Mucosa of descending colon (tissue), 3 donors: ENCODE measurements at regions not wholly inside any gene's neighbourhood (a gene's known extent, or its start where the extent isn't known, plus 50 kb on each side); places are given as distances from the start of the nearest gene placed in this dataset.

Experiments used
- ATAC-seq: fragments of 200-7000 bp; cut with Tn5 transposase; one replicate; pipeline ENCODE4 v1.9.1; 2020; ENCODE audit warnings: mild to moderate bottlenecking, moderate library complexity
- DNase-seq, 3 donors: peaks; one replicate each; pipeline ENCODE4 v3.0.0-alpha.2; 2020
- H3K36me3 ChIP-seq: fragments of 200-600 bp; one replicate; pipeline ENCODE4 v1.8.0; 2021; ENCODE audit warnings: low read depth, mild to moderate bottlenecking
- H3K4me1 ChIP-seq: fragments of 200-600 bp; one replicate; pipeline ENCODE4 v1.8.0; 2021; ENCODE audit warnings: low read depth, mild to moderate bottlenecking
- H3K4me3 ChIP-seq: fragments of 200-600 bp; one replicate; pipeline ENCODE4 v1.8.0; 2021; ENCODE audit warnings: mild to moderate bottlenecking
- H3K9me3 ChIP-seq: fragments of 200-600 bp; one replicate; pipeline ENCODE4 v1.8.0; 2021; ENCODE audit warnings: mild to moderate bottlenecking
- intact Hi-C, 2 donors: fragments of 100-400 bp; cut with DNase I in 1 of 2; cut with micrococcal nuclease in 1 of 2; formaldehyde crosslinking; loops; one replicate each; pipeline versions ENCODE4 v1.11.0 to v1.11.1; 2022; cut with DNase I, micrococcal nuclease
- TF ChIP-seq, protein P1 (sequence below): fragments of 200-600 bp; IDR thresholded peaks from one replicate; pipeline ENCODE4 v1.8.0; 2022; ENCODE audit warnings: antibody characterized with exemption, mild to moderate bottlenecking
- donor health status: DM: no; HTN: no; CAD: no; lungs with moderate emphysema.
- donor health status: DM: no; HTN: no; CAD: no.
- donor health status: DM: no; HTN: yes; CAD: no.

DNA sequence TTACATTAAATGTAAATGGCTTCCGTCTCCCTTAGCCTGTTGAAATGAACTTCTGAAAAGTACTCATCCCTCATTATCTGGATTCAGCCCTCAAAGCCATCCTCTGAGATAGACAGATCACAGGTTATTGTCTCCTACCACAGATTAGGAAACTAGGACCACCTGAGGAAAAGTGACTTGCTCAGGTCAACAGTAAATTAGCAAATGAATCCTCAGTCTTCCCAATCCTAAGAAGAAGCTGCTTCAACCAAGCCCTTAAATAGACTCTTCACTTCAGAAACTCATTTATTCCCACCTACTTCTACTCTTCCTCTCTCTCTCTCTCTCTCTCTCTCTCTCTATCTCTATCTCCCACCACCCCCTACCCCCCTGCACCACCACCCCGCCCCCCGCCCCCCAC lies 152.3 kb downstream of the DMRTA2 start:
- Histone ChIP-seq H3K4me3 (no peak overlapping the region), H3K4me1 (no peaks in the 10 kb centered on the region), H3K36me3 (no peaks in the 10 kb centered on the region), H3K9me3 (no peaks in the 10 kb centered on the region)
- ATAC-seq (no peak), DNase-seq (no peak)
- intact Hi-C loops, result no loop called here
- TF ChIP-seq, protein P1, sequence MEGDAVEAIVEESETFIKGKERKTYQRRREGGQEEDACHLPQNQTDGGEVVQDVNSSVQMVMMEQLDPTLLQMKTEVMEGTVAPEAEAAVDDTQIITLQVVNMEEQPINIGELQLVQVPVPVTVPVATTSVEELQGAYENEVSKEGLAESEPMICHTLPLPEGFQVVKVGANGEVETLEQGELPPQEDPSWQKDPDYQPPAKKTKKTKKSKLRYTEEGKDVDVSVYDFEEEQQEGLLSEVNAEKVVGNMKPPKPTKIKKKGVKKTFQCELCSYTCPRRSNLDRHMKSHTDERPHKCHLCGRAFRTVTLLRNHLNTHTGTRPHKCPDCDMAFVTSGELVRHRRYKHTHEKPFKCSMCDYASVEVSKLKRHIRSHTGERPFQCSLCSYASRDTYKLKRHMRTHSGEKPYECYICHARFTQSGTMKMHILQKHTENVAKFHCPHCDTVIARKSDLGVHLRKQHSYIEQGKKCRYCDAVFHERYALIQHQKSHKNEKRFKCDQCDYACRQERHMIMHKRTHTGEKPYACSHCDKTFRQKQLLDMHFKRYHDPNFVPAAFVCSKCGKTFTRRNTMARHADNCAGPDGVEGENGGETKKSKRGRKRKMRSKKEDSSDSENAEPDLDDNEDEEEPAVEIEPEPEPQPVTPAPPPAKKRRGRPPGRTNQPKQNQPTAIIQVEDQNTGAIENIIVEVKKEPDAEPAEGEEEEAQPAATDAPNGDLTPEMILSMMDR, result no peak

DNA sequence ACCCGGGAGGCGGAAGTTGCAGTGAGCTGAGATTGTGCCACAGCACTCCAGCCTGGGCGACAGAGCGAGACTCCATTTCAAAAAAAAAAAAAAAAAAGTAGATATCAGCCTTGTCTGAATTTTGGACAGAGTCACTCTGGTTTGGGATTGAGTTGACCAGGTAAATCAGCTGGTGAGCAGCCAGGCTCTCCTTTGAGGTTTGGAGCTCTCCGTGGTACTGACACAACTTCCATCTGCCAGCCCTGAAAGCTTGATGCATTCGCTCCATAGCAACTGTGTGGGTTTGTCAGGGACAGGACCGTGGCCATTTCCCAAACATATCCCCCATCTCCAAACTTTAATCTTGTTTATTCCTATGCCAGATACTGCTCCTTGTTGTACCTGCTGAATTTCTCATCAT lies 155.2 kb downstream of the DMRTA2 start:
- TF ChIP-seq, protein P1, result no peak
- intact Hi-C loops, result no loop called here
- no peaks in the 10 kb centered on the region for H3K9me3 ChIP-seq
- DNase-seq, result peak in 1 of 3 donors; percentile 23
- H3K4me3 ChIP-seq, result no peak overlapping the region
- no peak for ATAC-seq
- no peaks in the 10 kb centered on the region for H3K4me1 ChIP-seq
- no peaks in the 10 kb centered on the region for H3K36me3 ChIP-seq

DNA sequence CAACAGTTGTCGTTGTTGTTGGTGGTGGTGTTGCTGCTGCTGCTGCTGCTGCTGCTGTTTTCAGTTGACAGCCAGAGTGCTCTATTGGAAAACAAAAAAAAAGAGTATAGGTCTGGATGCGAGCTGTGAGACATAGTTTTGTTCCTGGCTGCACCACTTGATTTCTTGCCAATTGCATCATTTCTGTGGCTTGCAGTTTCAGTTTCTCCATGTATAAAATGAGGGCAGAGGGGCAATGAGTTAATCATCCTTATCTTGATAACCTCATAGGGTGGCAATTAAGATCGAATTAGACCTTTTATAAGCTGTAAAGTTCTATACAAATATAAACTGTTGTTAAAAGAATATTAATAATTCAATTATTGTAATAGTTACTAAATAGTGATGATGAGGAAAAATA lies 156.7 kb downstream of the DMRTA2 start:
- no peaks in the 10 kb centered on the region for H3K4me1 ChIP-seq
- intact Hi-C loops, result no loop called here
- H3K36me3 ChIP-seq, result no peaks in the 10 kb centered on the region
- TF ChIP-seq, protein P1, result no peak
- DNase-seq (no peak), ATAC-seq (no peak)
- H3K4me3 ChIP-seq, result no peak overlapping the region
- H3K9me3 ChIP-seq, result no peaks in the 10 kb centered on the region

DNA sequence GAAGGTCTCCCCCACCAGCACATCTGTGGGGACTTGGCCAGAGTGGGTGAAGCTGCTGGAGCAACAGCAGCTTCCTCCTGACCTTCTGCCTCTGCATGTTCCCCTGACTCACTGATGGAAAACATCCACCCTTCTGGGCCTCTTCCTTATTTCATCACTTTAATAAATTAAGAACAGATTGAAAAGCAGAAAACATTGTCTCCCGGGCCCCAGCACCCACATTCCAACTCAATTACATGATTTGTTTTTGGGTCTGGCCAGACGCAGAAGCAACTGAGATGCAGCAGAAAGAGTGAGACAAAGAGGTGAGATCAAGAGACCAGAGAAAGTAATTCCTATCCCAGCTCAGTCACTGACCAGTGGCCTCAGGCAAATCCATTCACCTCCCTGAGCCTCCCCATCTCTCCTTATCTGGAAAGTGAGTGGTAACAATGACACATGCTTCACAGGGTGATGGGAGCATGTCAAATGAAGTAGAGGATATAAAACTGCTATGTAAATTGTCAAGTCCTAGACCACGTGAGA lies 157.1 kb downstream of the ELAVL4 start:
- intact Hi-C loops, result no loop called here
- TF ChIP-seq, protein P1, result no peak
- Histone ChIP-seq H3K9me3 (no peaks in the 10 kb centered on the region), H3K4me3 (no peak overlapping the region), H3K36me3 (no peaks in the 10 kb centered on the region), H3K4me1 (no peaks in the 10 kb centered on the region)
- ATAC-seq (no peak), DNase-seq (peak in 1 of 3 donors; percentile 3)

- Histone ChIP-seq H3K4me1 (no peaks in the 10 kb centered on the region), H3K4me3 (no peak overlapping the region), H3K9me3 (no peaks in the 10 kb centered on the region), H3K36me3 (no peaks in the 10 kb centered on the region)
- ATAC-seq (no peak), DNase-seq (no peak)
- intact Hi-C loops, result no loop called here
- TF ChIP-seq, protein P1, result no peak
Observed at GRCh38 chr1:50264590-50264989, 155.9 kb downstream of the ELAVL4 start.

DNA sequence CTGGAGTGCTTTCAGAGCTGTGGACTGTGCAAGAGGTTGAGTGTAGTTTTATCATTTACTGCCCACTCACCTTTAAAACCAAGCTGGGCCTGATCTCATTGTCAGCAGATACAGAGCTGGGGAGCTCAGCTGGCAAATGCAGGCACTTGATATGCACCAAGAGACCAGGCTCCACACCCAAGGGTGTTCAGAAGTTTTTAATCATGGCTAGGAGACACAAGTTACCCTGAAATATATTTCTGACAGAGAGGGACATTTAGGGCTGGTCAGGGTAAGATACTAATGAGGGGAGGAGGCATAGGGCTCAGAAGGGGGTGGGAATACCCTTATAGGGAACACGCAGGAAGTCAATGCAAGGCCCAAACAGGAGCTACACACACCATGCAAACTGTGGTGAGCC lies 153.7 kb downstream of the ELAVL4 start:
- Histone ChIP-seq H3K9me3 (no peaks in the 10 kb centered on the region), H3K4me1 (no peaks in the 10 kb centered on the region), H3K36me3 (no peaks in the 10 kb centered on the region), H3K4me3 (no peak overlapping the region)
- TF ChIP-seq, protein P1, result no peak
- ATAC-seq, result no peak
- DNase-seq, result no peak
- intact Hi-C loops, result no loop called here
